Gastrocnemius medialis (tissue), 4 donors: ENCODE measurements at regions not wholly inside any gene's neighbourhood (a gene's known extent, or its start where the extent isn't known, plus 50 kb on each side); places are given as distances from the start of the nearest gene placed in this dataset.

Experiments
- ATAC-seq, 2 donors: fragments of 150-250 bp; one replicate each; pipeline ENCODE4 v1.9.1; 2016
- DNase-seq, 2 donors: peaks; one replicate each; pipeline ENCODE4 v3.0.0-alpha.2; 2019
- H3K27ac ChIP-seq, 4 donors: fragments of 200-600 bp; sonication (generic); 1 replicate in 1 of 4; 2 replicates in 3 of 4; pipeline ENCODE4 v1.5.1; 2016 to 2018; ENCODE audit warnings: mild to moderate bottlenecking in 2 of 4, moderate library complexity in 1 of 4
- H3K27me3 ChIP-seq, 3 donors: fragments of 200-600 bp; sonication (generic) in 2 of 3; 1 replicate in 1 of 3; 2 replicates in 2 of 3; pipeline versions ENCODE4 v1.5.1 to v1.6.0; 2016 to 2019; ENCODE audit warnings: mild to moderate bottlenecking in 1 of 3, moderate library complexity in 1 of 3
- H3K36me3 ChIP-seq, 2 donors: fragments of 200-600 bp; sonication (generic) in 1 of 2; one replicate each; pipeline ENCODE4 v1.5.1; 2017 to 2018
- H3K4me1 ChIP-seq, 2 donors: fragments of 200-600 bp; sonication (generic) in 1 of 2; one replicate each; pipeline ENCODE4 v1.5.1; 2016 to 2017; ENCODE audit warnings: mild to moderate bottlenecking in 2 of 2
- H3K4me3 ChIP-seq, 4 donors: fragments of 200-600 bp; sonication (generic) in 3 of 4; 1 replicate in 1 of 4; 2 replicates in 3 of 4; pipeline ENCODE4 v1.5.1; 2016 to 2019; ENCODE audit warnings: mild to moderate bottlenecking in 2 of 4
- H3K9me3 ChIP-seq, 3 donors: fragments of 200-600 bp; sonication (generic) in 2 of 3; 1 replicate in 1 of 3; 2 replicates in 2 of 3; pipeline ENCODE4 v1.5.1; 2016 to 2019
- CTCF ChIP-seq, 5 experiments: fragments of 450-650 bp in 3 of 5; fragments of 200-600 bp in 2 of 5; sonication (generic) in 2 of 5; IDR thresholded peaks in 4 of 5; conservative IDR thresholded peaks in 1 of 5; 1 replicate in 4 of 5; 2 replicates in 1 of 5; pipeline ENCODE4 v1.5.1; 2016 to 2019; ENCODE audit warnings: antibody characterized with exemption in 5 of 5, mild to moderate bottlenecking in 3 of 5, moderate library complexity in 3 of 5
- POLR2A ChIP-seq, 2 donors: fragments of 450-650 bp; IDR thresholded peaks; one replicate each; pipeline ENCODE4 v1.6.1; 2017; ENCODE audit warnings: antibody characterized with exemption in 2 of 2, mild to moderate bottlenecking in 2 of 2, moderate library complexity in 2 of 2
- in situ Hi-C, 4 donors: fragments of 200-750 bp; cut with MboI; loops; one replicate each; pipeline versions ENCODE4 v1.15.0 to v1.8.0; 2017; ENCODE audit warnings: low sequenced_read_pairs in 4 of 4
- intact Hi-C: fragments of 100-400 bp; cut with DNase I; formaldehyde crosslinking; loops from one replicate; pipeline ENCODE4 v1.15.1; 2023; ENCODE audit warnings: low total_unique reads

GRCh38 chr13:55067946-55068345, 2039.3 kb downstream of the OLFM4 start:
- no peak overlapping the region for H3K4me3 ChIP-seq
- H3K27me3 ChIP-seq: no peaks in the 10 kb centered on the region
- in situ Hi-C loops (no loop called here), intact Hi-C loops (no loop called here)
- H3K4me1 ChIP-seq: no peaks in the 10 kb centered on the region
- no peak overlapping the region for H3K27ac ChIP-seq
- TF ChIP-seq CTCF (IDR thresholded peaks at IDR 0.05 in 4 of 5, conservative IDR thresholded peaks at IDR 0.05 in 1 of 5): no peak
- TF ChIP-seq POLR2A (IDR thresholded peaks at IDR 0.05): no peak
- no peaks in the 10 kb centered on the region for H3K9me3 ChIP-seq
- H3K36me3 ChIP-seq: no peaks in the 10 kb centered on the region
- no peak for ATAC-seq
- DNase-seq: no peak

GRCh38 chr13:55069746-55070145, 2041.1 kb downstream of the OLFM4 start:
- intact Hi-C loops (no loop called here), in situ Hi-C loops (no loop called here)
- no peaks in the 10 kb centered on the region for H3K27me3 ChIP-seq
- no peaks in the 10 kb centered on the region for H3K4me1 ChIP-seq
- H3K4me3 ChIP-seq: no peak overlapping the region
- ATAC-seq: no peak
- no peaks in the 10 kb centered on the region for H3K36me3 ChIP-seq
- no peak overlapping the region for H3K27ac ChIP-seq
- no peak for DNase-seq
- no peaks in the 10 kb centered on the region for H3K9me3 ChIP-seq
- no peak for TF ChIP-seq POLR2A (IDR thresholded peaks at IDR 0.05)
- TF ChIP-seq CTCF (IDR thresholded peaks at IDR 0.05 in 4 of 5, conservative IDR thresholded peaks at IDR 0.05 in 1 of 5): no peak

GRCh38 chr13:55073000-55073399, 2044.4 kb downstream of the OLFM4 start:
- in situ Hi-C loops (no loop called here), intact Hi-C loops (no loop called here)
- no peaks in the 10 kb centered on the region for H3K9me3 ChIP-seq
- TF ChIP-seq CTCF (IDR thresholded peaks at IDR 0.05 in 4 of 5, conservative IDR thresholded peaks at IDR 0.05 in 1 of 5) (no peak), POLR2A (IDR thresholded peaks at IDR 0.05) (no peak)
- no peaks in the 10 kb centered on the region for H3K27me3 ChIP-seq
- no peak overlapping the region for H3K27ac ChIP-seq
- H3K4me3 ChIP-seq: no peak overlapping the region
- no peaks in the 10 kb centered on the region for H3K36me3 ChIP-seq
- ATAC-seq (no peak), DNase-seq (no peak)
- H3K4me1 ChIP-seq: no peaks in the 10 kb centered on the region

GRCh38 chr13:55084630-55085029, 2056.0 kb downstream of the OLFM4 start:
- no peak for DNase-seq
- no peak overlapping the region for H3K4me3 ChIP-seq
- no peak for TF ChIP-seq POLR2A (IDR thresholded peaks at IDR 0.05)
- no peak for TF ChIP-seq CTCF (IDR thresholded peaks at IDR 0.05 in 4 of 5, conservative IDR thresholded peaks at IDR 0.05 in 1 of 5)
- no peak for ATAC-seq
- no peaks in the 10 kb centered on the region for H3K27me3 ChIP-seq
- in situ Hi-C loops (no loop called here), intact Hi-C loops (no loop called here)
- no peak overlapping the region for H3K27ac ChIP-seq
- H3K4me1 ChIP-seq: no peaks in the 10 kb centered on the region
- H3K36me3 ChIP-seq: no peaks in the 10 kb centered on the region
- H3K9me3 ChIP-seq: no peaks in the 10 kb centered on the region

- Histone ChIP-seq H3K27ac (no peak overlapping the region), H3K4me1 (no peaks in the 10 kb centered on the region), H3K9me3 (no peaks in the 10 kb centered on the region), H3K27me3 (no peaks in the 10 kb centered on the region), H3K36me3 (no peaks in the 10 kb centered on the region), H3K4me3 (no peak overlapping the region)
- intact Hi-C loops (no loop called here), in situ Hi-C loops (no loop called here)
- TF ChIP-seq POLR2A (IDR thresholded peaks at IDR 0.05) (no peak), CTCF (IDR thresholded peaks at IDR 0.05 in 4 of 5, conservative IDR thresholded peaks at IDR 0.05 in 1 of 5) (no peak)
- DNase-seq (no peak), ATAC-seq (no peak)
These were observed 2053.6 kb upstream of the PRR20A start for GRCh38 chr13:55087085-55087484.
